Right lobe of liver (tissue), 6 donors: ENCODE measurements at regions not wholly inside any gene's neighbourhood (a gene's known extent, or its start where the extent isn't known, plus 50 kb on each side); places are given as distances from the start of the nearest gene placed in this dataset.

Experiments used
- ATAC-seq, 4 donors: fragments of 200-7000 bp; cut with Tn5 transposase; one replicate each; pipeline ENCODE4 v1.9.1; 2020; ENCODE audit warnings: mild to moderate bottlenecking in 4 of 4, moderate library complexity in 4 of 4
- DNase-seq, 3 donors: peaks; one replicate each; pipeline ENCODE4 v3.0.0-alpha.2; 2020
- H3K27ac ChIP-seq, 3 donors: fragments of 200-600 bp; one replicate each; pipeline ENCODE4 v1.8.0; 2022
- H3K27me3 ChIP-seq, 2 donors: fragments of 200-600 bp; one replicate each; pipeline ENCODE4 v1.8.0; 2022
- H3K36me3 ChIP-seq, 4 donors: fragments of 200-600 bp; sonication (generic) in 1 of 4; one replicate each; pipeline versions ENCODE4 v1.5.1 to v1.8.0; 2017 to 2022; ENCODE audit warnings: control low read depth in 1 of 4
- H3K4me1 ChIP-seq, 4 donors: fragments of 200-600 bp; sonication (generic) in 1 of 4; one replicate each; pipeline versions ENCODE4 v1.5.1 to v1.8.0; 2017 to 2022; ENCODE audit warnings: control low read depth in 1 of 4
- H3K4me3 ChIP-seq, 3 donors: fragments of 200-600 bp; one replicate each; pipeline ENCODE4 v1.8.0; 2022
- H3K9me3 ChIP-seq, 4 donors: fragments of 200-600 bp; sonication (generic) in 1 of 4; one replicate each; pipeline versions ENCODE4 v1.5.1 to v1.8.0; 2017 to 2022; ENCODE audit warnings: control low read depth in 1 of 4
- CTCF ChIP-seq, 4 donors: fragments of 200-600 bp in 3 of 4; fragments of 450-650 bp in 1 of 4; IDR thresholded peaks; one replicate each; pipeline versions ENCODE4 v1.5.1 to v1.8.0; 2016 to 2022; ENCODE audit warnings: antibody characterized with exemption in 4 of 4, mild to moderate bottlenecking in 2 of 4
- POLR2A ChIP-seq: fragments of 450-650 bp; IDR thresholded peaks from one replicate; pipeline ENCODE4 v1.6.1; 2017; ENCODE audit warnings: antibody characterized with exemption, mild to moderate bottlenecking
- WGBS: methylation state at CpG from one replicate; pipeline ENCODE4 v1.1.6; 2018; ENCODE audit warnings: low coverage, low lambda C conversion rate; ENCODE audit not compliant: insufficient coverage; ENCODE audit errors: missing lambda C conversion rate; 5-methylcytosine and 5-hydroxymethylcytosine counted together
- intact Hi-C, 2 donors: fragments of 100-400 bp; cut with DNase I; formaldehyde crosslinking; loops; one replicate each; pipeline versions ENCODE4 v1.11.2 to v1.14.1; 2022
- donor health status: DM: no; HTN: yes; CAD: no.
- donor health status: DM: no; HTN: no; CAD: no.
- donor health status: DM: no; HTN: no; CAD: no.
- donor health status: DM: no; HTN: yes; CAD: no.
- donor health status: DM: no; HTN: yes; CAD: no.

- Histone ChIP-seq H3K4me3 (no peak overlapping the region), H3K9me3 (no peaks in the 10 kb centered on the region), H3K4me1 (no peaks in the 10 kb centered on the region), H3K27me3 (no peaks in the 10 kb centered on the region), H3K36me3 (no peaks in the 10 kb centered on the region), H3K27ac (no peak overlapping the region)
- intact Hi-C loops, result no loop called here
- DNase-seq (no peak), ATAC-seq (no peak)
- no peak for TF ChIP-seq CTCF (IDR thresholded peaks at IDR 0.05)
- WGBS, result 100% methylated on average over 1 of the region's 1 CpG
Observed at GRCh38 chr12:76156314-76156713, 71.8 kb upstream of the NAP1L1 start.

GRCh38 chr12:76155157-76155670, 70.7 kb upstream of the NAP1L1 start:
- Histone ChIP-seq H3K4me3 (no peak overlapping the region), H3K36me3 (no peaks in the 10 kb centered on the region), H3K27ac (no peak overlapping the region), H3K9me3 (no peaks in the 10 kb centered on the region), H3K4me1 (no peaks in the 10 kb centered on the region), H3K27me3 (no peaks in the 10 kb centered on the region)
- 92% methylated on average over 2 of the region's 2 CpGs for WGBS
- DNase-seq (no peak), ATAC-seq (no peak)
- intact Hi-C loops, result no loop called here
- TF ChIP-seq POLR2A (no peak), CTCF (IDR thresholded peaks at IDR 0.05) (no peak)

- TF ChIP-seq POLR2A, result no peak
- H3K27me3 ChIP-seq, result no peaks in the 10 kb centered on the region
- no peaks in the 10 kb centered on the region for H3K4me1 ChIP-seq
- ATAC-seq, result no peak
- H3K27ac ChIP-seq, result no peak overlapping the region
- no peaks in the 10 kb centered on the region for H3K9me3 ChIP-seq
- intact Hi-C loops, result no loop called here
- H3K4me3 ChIP-seq, result no peak overlapping the region
- DNase-seq, result no peak
- 78% methylated on average over 2 of the region's 3 CpGs for WGBS
- H3K36me3 ChIP-seq, result no peaks in the 10 kb centered on the region
Observed at GRCh38 chr12:76153616-76154015, 69.1 kb upstream of the NAP1L1 start.

- no peaks in the 10 kb centered on the region for H3K36me3 ChIP-seq
- H3K27me3 ChIP-seq, result no peaks in the 10 kb centered on the region
- no peak overlapping the region for H3K4me3 ChIP-seq
- DNase-seq (no peak), ATAC-seq (peak in 3 of 4 donors; percentile 32 to 51 (median 48))
- H3K9me3 ChIP-seq, result no peaks in the 10 kb centered on the region
- TF ChIP-seq CTCF (IDR thresholded peaks at IDR 0.05), result no peak
- no peak for TF ChIP-seq POLR2A
- 55% methylated on average over 4 of the region's 4 CpGs for WGBS
- intact Hi-C loops, result no loop called here
- H3K4me1 ChIP-seq, result no peaks in the 10 kb centered on the region
- no peak overlapping the region for H3K27ac ChIP-seq
Observed at GRCh38 chr12:76152181-76152807, 67.8 kb upstream of the NAP1L1 start.

GRCh38 chr12:76144245-76144549, 59.7 kb upstream of the NAP1L1 start:
- H3K9me3 ChIP-seq, result no peaks in the 10 kb centered on the region
- TF ChIP-seq POLR2A (no peak), CTCF (IDR thresholded peaks at IDR 0.05) (no peak)
- WGBS, result 33% methylated on average over 1 of the region's 1 CpG
- no peaks in the 10 kb centered on the region for H3K27me3 ChIP-seq
- H3K27ac ChIP-seq, result no peak overlapping the region
- H3K36me3 ChIP-seq, result no peaks in the 10 kb centered on the region
- intact Hi-C loops, result no loop called here
- ATAC-seq (peak in 1 of 4 donors; percentile 17), DNase-seq (no peak)
- no peaks in the 10 kb centered on the region for H3K4me1 ChIP-seq
- no peak overlapping the region for H3K4me3 ChIP-seq
